Fibroblast of pulmonary artery (primary cell): ENCODE measurements at regions not wholly inside any gene's neighbourhood (a gene's known extent, or its start where the extent isn't known, plus 50 kb on each side); places are given as distances from the start of the nearest gene placed in this dataset.

Experiments
- DNase-seq: peaks from one replicate; pipeline ENCODE4 v3.0.0-alpha.2; 2010; ENCODE audit warnings: low read depth
- H3K4me3 ChIP-seq: replicated peaks from 2 replicates; pipeline ENCODE4 v1.5.1; 2011; ENCODE audit warnings: low read depth, mild to moderate bottlenecking, control low read depth, low read length, moderate library complexity
- TF ChIP-seq, protein P1 (sequence below): IDR thresholded peaks from 2 replicates; pipeline ENCODE4 v1.5.1; 2011; ENCODE audit warnings: mild to moderate bottlenecking, control low read depth, low read length, inconsistent platforms; ENCODE audit errors: missing control alignments

DNA sequence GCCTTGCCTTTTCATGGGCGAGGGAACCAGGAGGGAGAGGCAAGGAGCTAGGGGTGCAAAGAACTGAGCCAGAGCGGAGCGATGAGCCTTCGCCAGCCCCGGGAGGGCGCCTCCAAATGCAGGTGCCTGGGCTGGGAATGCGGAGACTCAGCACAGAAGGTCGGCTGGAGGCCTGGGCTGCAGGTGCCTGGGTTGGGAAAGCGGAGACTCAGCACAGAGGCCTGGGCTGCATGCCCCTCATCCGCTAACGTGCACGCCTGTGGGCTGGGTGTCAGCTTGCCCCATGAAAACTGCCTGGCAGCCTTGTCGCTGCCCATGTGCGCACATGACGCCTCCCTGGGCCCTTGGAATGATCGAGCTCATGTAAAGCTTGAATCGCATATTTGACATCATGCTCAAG is 51.8 kb downstream of the POM121L12 start:
- DNase-seq: no peak
- TF ChIP-seq, protein P1, sequence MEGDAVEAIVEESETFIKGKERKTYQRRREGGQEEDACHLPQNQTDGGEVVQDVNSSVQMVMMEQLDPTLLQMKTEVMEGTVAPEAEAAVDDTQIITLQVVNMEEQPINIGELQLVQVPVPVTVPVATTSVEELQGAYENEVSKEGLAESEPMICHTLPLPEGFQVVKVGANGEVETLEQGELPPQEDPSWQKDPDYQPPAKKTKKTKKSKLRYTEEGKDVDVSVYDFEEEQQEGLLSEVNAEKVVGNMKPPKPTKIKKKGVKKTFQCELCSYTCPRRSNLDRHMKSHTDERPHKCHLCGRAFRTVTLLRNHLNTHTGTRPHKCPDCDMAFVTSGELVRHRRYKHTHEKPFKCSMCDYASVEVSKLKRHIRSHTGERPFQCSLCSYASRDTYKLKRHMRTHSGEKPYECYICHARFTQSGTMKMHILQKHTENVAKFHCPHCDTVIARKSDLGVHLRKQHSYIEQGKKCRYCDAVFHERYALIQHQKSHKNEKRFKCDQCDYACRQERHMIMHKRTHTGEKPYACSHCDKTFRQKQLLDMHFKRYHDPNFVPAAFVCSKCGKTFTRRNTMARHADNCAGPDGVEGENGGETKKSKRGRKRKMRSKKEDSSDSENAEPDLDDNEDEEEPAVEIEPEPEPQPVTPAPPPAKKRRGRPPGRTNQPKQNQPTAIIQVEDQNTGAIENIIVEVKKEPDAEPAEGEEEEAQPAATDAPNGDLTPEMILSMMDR: no peak
- H3K4me3 ChIP-seq: no peak overlapping the region

DNA sequence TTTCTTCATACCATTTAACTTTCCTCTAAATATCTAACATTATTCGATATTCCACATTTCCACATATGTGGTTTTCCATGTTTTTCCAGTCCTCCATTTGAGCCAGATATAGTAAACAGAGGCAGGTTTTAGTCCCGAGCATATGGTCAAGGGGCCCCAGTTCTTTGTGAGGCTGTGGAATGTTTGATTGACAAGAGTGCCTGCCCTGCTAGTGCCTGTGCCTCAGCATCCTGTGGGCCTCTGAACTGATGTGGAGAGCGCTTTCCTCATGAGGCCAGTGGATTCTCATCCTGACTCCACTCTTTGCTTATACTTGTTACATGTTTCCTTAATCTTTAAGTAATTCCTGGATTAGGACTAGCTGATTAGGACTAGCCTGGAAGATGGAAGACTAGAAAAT is 58.8 kb downstream of the POM121L12 start:
- DNase-seq: no peak
- TF ChIP-seq, protein P1: no peak
- H3K4me3 ChIP-seq: no peak overlapping the region

DNA sequence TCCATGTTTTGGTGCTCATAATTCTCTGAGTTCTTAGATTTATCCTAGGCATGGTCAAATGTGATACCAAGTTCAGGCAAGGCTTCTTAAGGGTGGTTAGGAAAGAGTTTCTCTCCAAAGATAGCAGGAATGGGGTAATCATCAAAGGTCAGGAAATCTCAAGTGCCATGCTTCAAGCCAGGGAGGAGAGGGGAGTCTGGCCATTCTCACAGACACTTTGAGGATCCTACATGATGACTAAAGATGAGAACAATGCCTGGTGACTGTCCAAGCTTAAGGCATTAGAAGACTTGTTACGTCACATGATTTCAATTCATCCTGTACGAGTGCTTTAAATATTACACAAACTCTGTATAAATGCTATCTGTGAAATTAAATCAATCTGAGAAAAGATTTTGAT is 59.4 kb downstream of the POM121L12 start:
- TF ChIP-seq, protein P1: no peak

DNA sequence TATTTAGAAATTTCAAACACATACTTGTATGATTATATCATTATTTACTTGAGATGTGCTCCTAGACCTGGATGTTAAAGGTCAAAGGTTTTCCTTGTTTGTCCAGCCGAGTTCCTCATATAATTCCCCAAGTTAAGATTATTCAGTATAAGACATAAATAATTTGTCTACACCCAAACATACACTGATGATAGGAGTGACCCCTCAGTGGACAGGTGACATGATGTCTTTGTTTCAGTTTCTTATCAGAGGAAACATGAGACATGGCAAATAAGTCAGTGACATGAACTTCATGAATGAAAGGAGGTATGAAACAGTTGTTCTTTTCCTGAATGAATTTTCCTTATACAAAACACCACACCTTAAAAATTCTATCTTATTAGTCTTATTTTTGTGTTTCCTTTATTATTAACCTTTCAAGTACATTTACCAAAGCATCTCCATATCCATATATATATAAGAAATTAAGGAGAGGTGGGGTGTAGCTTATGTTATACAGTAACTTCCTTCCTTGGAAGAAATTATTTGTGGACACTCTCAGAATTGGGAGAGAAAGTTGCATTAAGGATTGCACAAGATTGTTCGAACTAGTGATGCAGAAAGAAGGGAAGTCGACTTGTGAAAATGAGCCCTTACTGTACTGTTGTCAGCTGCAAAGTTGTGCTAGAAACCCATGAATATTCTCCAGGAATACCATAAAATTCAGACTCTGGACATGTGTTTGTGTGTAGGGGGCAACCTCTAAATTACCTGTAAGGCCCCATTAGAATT is 60.5 kb downstream of the POM121L12 start:
- no peak overlapping the region for H3K4me3 ChIP-seq
- TF ChIP-seq, protein P1: no peak
- DNase-seq: no peak

More for the DNA sequence above, 59.4 kb downstream of the POM121L12 start:
- H3K4me3 ChIP-seq: no peak overlapping the region
- peak; percentile 8 for DNase-seq

DNA sequence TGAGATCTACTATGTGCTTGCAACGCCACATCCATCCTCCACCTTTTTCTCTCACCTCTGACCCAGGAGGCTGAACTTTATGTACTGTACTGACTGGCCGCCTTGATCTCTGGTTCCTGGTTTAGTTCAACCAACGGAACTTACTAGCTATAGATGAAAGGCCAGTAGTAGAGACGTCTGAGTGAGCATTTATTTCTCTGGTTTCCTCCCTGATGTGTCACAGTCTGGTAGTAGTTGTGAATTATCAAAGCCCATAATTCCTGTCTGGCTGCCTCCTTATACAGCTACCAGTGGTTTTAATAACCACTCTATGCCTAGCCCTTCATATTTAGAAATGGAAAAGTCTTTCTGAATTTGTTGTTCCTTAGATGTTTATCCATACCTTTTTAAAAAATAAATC is 64.7 kb downstream of the POM121L12 start:
- DNase-seq: no peak
- no peak overlapping the region for H3K4me3 ChIP-seq
- TF ChIP-seq, protein P1: no peak

DNA sequence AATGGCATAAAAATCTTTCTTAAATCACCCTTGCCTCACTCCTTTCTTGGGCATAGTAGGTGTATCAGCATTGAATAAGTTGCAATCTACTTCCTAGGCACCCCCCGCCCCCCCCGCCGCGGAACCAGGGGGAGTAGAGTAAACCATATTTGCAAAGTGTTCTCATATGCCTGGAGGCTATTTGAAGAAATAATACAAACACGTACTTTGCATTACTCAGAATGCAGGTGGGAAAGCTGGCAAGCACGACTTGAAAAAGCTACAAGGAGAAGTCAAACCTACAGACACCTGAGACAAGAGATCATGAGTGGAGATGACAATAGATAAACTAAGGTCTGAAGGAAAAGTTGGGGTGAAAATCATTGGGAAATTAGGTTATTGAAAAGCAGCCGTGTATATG is 65.6 kb downstream of the POM121L12 start:
- DNase-seq: no peak
- H3K4me3 ChIP-seq: no peak overlapping the region
- TF ChIP-seq, protein P1: no peak

DNA sequence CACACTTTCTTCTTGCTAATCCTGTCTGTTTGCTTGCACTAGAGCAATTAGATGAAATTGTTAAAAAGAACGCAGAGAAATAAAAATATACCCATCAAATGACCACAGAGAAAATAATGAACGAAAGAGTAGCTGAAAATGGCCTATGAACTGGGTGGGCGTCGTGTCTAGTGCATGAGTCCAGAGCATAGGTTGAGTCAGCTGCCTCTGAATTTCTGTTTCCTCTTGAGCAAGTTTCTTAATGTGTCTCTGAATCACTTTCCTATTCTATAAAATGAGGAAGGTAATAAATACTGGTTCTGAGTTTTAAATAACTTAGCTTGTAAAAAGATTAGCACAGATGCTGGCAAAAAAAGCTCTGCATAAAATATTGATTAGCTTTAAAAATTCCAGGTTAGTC is 75.0 kb downstream of the POM121L12 start:
- TF ChIP-seq, protein P1: no peak
- no peak for DNase-seq
- H3K4me3 ChIP-seq: no peak overlapping the region
